HG03469 (cell line): ENCODE measurements at regions not wholly inside any gene's neighbourhood (a gene's known extent, or its start where the extent isn't known, plus 50 kb on each side); places are given as distances from the start of the nearest gene placed in this dataset.
A peak's percentile ranks its signal among the peaks of the same experiment; 100 is the strongest.
"Not testable (repeated sequence)": the region's sequence is repeated elsewhere in the genome, so short reads cannot be mapped to it uniquely, and the experiment has no call there.

Experiments
- ATAC-seq: cut with Tn5 transposase; IDR thresholded peaks from one replicate; pipeline ENCODE4 v1.9.1; 2021; ENCODE audit warnings: mild to moderate bottlenecking, moderate library complexity, moderate number of reproducible peaks; ENCODE audit not compliant: unreplicated experiment

GRCh38 chrX:65610481-65610880 lies 57.0 kb upstream of the MSN start:
- no peak for ATAC-seq

- no peak for ATAC-seq
Observed at GRCh38 chrX:65610040-65610439, 57.4 kb upstream of the MSN start.

- no peak for ATAC-seq
Observed at GRCh38 chrX:65609237-65609636, 58.2 kb upstream of the MSN start.

- ATAC-seq, result no peak
Observed at GRCh38 chrX:65608026-65608425, 59.4 kb upstream of the MSN start.

GRCh38 chrX:65607070-65607742 lies 60.2 kb upstream of the MSN start:
- ATAC-seq, result peak; percentile 78

- no peak for ATAC-seq
Observed at GRCh38 chrX:65602221-65602560, 65.3 kb upstream of the MSN start.

- peak; percentile 52 for ATAC-seq
Observed at GRCh38 chrX:65601530-65602220, 65.8 kb upstream of the MSN start.

GRCh38 chrX:65601126-65601525 lies 66.3 kb upstream of the MSN start:
- no peak for ATAC-seq

GRCh38 chrX:65600106-65600505 lies 65.5 kb upstream of the LAS1L start:
- no peak for ATAC-seq

- ATAC-seq, result no peak
Observed at GRCh38 chrX:65598559-65599147, 64.1 kb upstream of the LAS1L start.

GRCh38 chrX:65596270-65597034 lies 61.9 kb upstream of the LAS1L start:
- ATAC-seq, result peak; percentile 56

- ATAC-seq, result peak; percentile 53
Observed at GRCh38 chrX:65595460-65595876, 60.9 kb upstream of the LAS1L start.

- no peak for ATAC-seq
Observed at GRCh38 chrX:65591206-65591605, 56.6 kb upstream of the LAS1L start.

- ATAC-seq, result no peak
Observed at GRCh38 chrX:65589304-65589703, 54.7 kb upstream of the LAS1L start.

- ATAC-seq, result no peak
Observed at GRCh38 chrX:65588795-65589194, 54.2 kb upstream of the LAS1L start.

GRCh38 chrX:65587616-65588526 lies 53.3 kb upstream of the LAS1L start:
- ATAC-seq, result no peak

- no peak for ATAC-seq
Observed at GRCh38 chrX:65586491-65586890, 51.9 kb upstream of the LAS1L start.

- not testable (repeated sequence) for ATAC-seq
Observed at GRCh38 chrX:65585226-65585625, 50.6 kb upstream of the LAS1L start.
